ENCODE measurements at regions not wholly inside any gene's neighbourhood (a gene's known extent, or its start where the extent isn't known, plus 50 kb on each side); places are given as distances from the start of the nearest gene placed in this dataset.

DNA sequence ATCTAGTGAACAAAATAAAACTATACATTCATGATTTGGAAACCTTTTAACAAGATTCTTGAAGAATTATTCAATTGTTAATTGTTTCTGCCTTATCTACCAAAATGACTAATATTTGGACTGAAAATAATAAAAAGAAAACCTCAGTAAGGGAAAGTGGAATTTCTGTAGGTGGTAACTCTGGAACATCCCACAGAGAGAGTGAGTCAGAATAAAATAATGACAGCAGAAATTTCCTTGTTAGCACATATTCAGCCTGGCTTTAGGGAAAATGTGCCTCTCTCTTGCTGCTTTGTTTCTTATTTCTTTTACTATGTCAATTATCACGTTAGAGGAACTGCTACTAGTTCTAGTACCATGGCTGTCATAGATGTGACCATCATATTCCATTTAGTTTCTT is 421.5 kb upstream of the GNPDA2 start:
- dilution Hi-C loops (cut with HindIII; ENCODE audit: low sequenced_read_pairs, unreplicated experiment) (no loop called here), intact Hi-C loops (cut with micrococcal nuclease) (no loop called here), in situ Hi-C loops (cut with MboI; ENCODE audit: low sequenced_read_pairs) (no loop called here)
- Histone ChIP-seq H4K20me1 (ENCODE audit: insufficient read depth, low read length) (no peaks in the 10 kb centered on the region), H3K27ac (ENCODE audit: insufficient read depth, low read length) (no peak overlapping the region), H4K5ac (ENCODE audit: low read depth, low read length) (no peak overlapping the region), H3K4me1 (ENCODE audit: control insufficient read depth, insufficient read depth, low read length) (no peaks in the 10 kb centered on the region), H3K9me3 (ENCODE audit: control insufficient read depth, insufficient read depth, low read length) (0 out of 2 replicates have a peak, but pooled peaks cover 2% of the 10 kb centered on the region), H3K79me1 (ENCODE audit: low read depth in 1 of 2, low read length in 2 of 2) (no peaks in the 10 kb centered on the region), H2AK5ac (ENCODE audit: low read depth, low read length) (no peak overlapping the region), H2BK120ac (ENCODE audit: low read depth, low read length) (no peak overlapping the region), H3K36me3 (ENCODE audit: control insufficient read depth, insufficient read depth, low read length) (no peaks in the 10 kb centered on the region), H2AK9ac (replicated peaks; ENCODE audit: low read depth, low read length, poor library complexity) (no peak overlapping the region), H3K9ac (ENCODE audit: low read depth, low read length) (no peak overlapping the region), H3K23ac (ENCODE audit: low read depth, low read length) (no peak overlapping the region), H3K14ac (replicated peaks; ENCODE audit: low read depth, low read length) (no peak overlapping the region), H2AFZ (replicated peaks; ENCODE audit: low read length, poor library complexity) (no peak overlapping the region), H4K91ac (ENCODE audit: insufficient read depth, low read depth, low read length) (no peak overlapping the region), H3K9me1 (ENCODE audit: insufficient read depth, low read length) (no peaks in the 10 kb centered on the region), H3K18ac (ENCODE audit: low read depth, low read length) (no peak overlapping the region), H4K8ac (ENCODE audit: low read depth in 2 of 2, low read length in 2 of 2) (no peak overlapping the region), H2BK15ac (ENCODE audit: low read depth, low read length) (no peak overlapping the region), H3K4ac (ENCODE audit: low read depth, low read length) (no peak overlapping the region), H3K56ac (ENCODE audit: extremely low read depth, insufficient read depth, low read length) (no peak overlapping the region), H2BK20ac (ENCODE audit: low read depth, low read length) (no peak overlapping the region), H3K27me3 (ENCODE audit: control insufficient read depth, insufficient read depth, low read length) (no peaks in the 10 kb centered on the region), H2BK5ac (ENCODE audit: low read depth, low read length, poor library complexity, severe bottlenecking) (no peak overlapping the region), H3K4me2 (ENCODE audit: low read depth, low read length) (no peak overlapping the region), H3K4me3 (ENCODE audit: insufficient read depth, low read depth, low read length) (no peak overlapping the region)
- ATAC-seq (ENCODE audit: low read depth) (no peak), DNase-seq (no peak)
- POLR2A ChIA-PET (ENCODE audit: unreplicated experiment): no interaction called here
- CTCF ChIA-PET: no interaction called here
- WGBS, 2 experiments (ENCODE audit: extremely low coverage in 2 of 2, insufficient read length in 1 of 2): no CpG with 5 or more reads among the region's 1 CpG
- no TSS peak for BruUV-seq (replicated peaks)
- TF ChIP-seq MAFK (IDR thresholded peaks at IDR 0.05; ENCODE audit: low read depth, low read length): no peak
- no peak for TF ChIP-seq POLR2A (IDR thresholded peaks at IDR 0.05; ENCODE audit: low read depth, low read length)

Data from IMR-90 (cell line).